BLaER1 (cell line): ENCODE measurements at regions not wholly inside any gene's neighbourhood (a gene's known extent, or its start where the extent isn't known, plus 50 kb on each side); places are given as distances from the start of the nearest gene placed in this dataset.

Experiments
- H3K27ac ChIP-seq: shearing (Covaris generic); formaldehyde crosslinking; 2 replicates; pipeline ENCODE4 v1.8.1; 2022
- H3K27me3 ChIP-seq: shearing (Covaris generic); formaldehyde crosslinking; 2 replicates; pipeline ENCODE4 v1.8.1; 2022
- H3K36me3 ChIP-seq: shearing (Covaris generic); formaldehyde crosslinking; 2 replicates; pipeline ENCODE4 v1.8.1; 2022
- H3K4me1 ChIP-seq: shearing (Covaris generic); formaldehyde crosslinking; 2 replicates; pipeline ENCODE4 v1.8.1; 2022
- H3K4me2 ChIP-seq: shearing (Covaris generic); formaldehyde crosslinking; 2 replicates; pipeline ENCODE4 v1.8.1; 2022
- H3K4me3 ChIP-seq: shearing (Covaris generic); formaldehyde crosslinking; 2 replicates; pipeline ENCODE4 v1.8.1; 2022
- H3K9ac ChIP-seq: shearing (Covaris generic); formaldehyde crosslinking; 2 replicates; pipeline ENCODE4 v1.8.1; 2022
- H3K9me3 ChIP-seq: shearing (Covaris generic); formaldehyde crosslinking; 2 replicates; pipeline ENCODE4 v1.8.1; 2022
- H4K20me1 ChIP-seq: shearing (Covaris generic); formaldehyde crosslinking; 2 replicates; pipeline ENCODE4 v1.8.1; 2022
- Cebpa-rat ChIP-seq: shearing (Covaris generic); IDR thresholded peaks from 2 replicates; pipeline ENCODE4 v1.8.1; 2022

- Histone ChIP-seq H3K4me3 (no peak overlapping the region), H3K36me3 (no peaks in the 10 kb centered on the region), H3K9ac (no peak overlapping the region), H3K9me3 (no peaks in the 10 kb centered on the region), H4K20me1 (no peaks in the 10 kb centered on the region), H3K4me2 (peak overlapping the region; percentile 67), H3K4me1 (peaks cover 64% of the 10 kb centered on the region), H3K27ac (no peak overlapping the region), H3K27me3 (no peaks in the 10 kb centered on the region)
- TF ChIP-seq Cebpa-rat, result no peak
Measured at GRCh38 chr21:43278766-43279577, 110.2 kb downstream of the CRYAA start.

- no peaks in the 10 kb centered on the region for H4K20me1 ChIP-seq
- no peak overlapping the region for H3K4me3 ChIP-seq
- H3K4me1 ChIP-seq, result peaks cover 70% of the 10 kb centered on the region
- no peaks in the 10 kb centered on the region for H3K9me3 ChIP-seq
- TF ChIP-seq Cebpa-rat, result no peak
- no peak overlapping the region for H3K27ac ChIP-seq
- H3K36me3 ChIP-seq, result no peaks in the 10 kb centered on the region
- no peaks in the 10 kb centered on the region for H3K27me3 ChIP-seq
- H3K4me2 ChIP-seq, result peak overlapping the region; percentile 67
- H3K9ac ChIP-seq, result no peak overlapping the region
Measured at GRCh38 chr21:43278359-43278758, 109.6 kb downstream of the CRYAA start.

DNA sequence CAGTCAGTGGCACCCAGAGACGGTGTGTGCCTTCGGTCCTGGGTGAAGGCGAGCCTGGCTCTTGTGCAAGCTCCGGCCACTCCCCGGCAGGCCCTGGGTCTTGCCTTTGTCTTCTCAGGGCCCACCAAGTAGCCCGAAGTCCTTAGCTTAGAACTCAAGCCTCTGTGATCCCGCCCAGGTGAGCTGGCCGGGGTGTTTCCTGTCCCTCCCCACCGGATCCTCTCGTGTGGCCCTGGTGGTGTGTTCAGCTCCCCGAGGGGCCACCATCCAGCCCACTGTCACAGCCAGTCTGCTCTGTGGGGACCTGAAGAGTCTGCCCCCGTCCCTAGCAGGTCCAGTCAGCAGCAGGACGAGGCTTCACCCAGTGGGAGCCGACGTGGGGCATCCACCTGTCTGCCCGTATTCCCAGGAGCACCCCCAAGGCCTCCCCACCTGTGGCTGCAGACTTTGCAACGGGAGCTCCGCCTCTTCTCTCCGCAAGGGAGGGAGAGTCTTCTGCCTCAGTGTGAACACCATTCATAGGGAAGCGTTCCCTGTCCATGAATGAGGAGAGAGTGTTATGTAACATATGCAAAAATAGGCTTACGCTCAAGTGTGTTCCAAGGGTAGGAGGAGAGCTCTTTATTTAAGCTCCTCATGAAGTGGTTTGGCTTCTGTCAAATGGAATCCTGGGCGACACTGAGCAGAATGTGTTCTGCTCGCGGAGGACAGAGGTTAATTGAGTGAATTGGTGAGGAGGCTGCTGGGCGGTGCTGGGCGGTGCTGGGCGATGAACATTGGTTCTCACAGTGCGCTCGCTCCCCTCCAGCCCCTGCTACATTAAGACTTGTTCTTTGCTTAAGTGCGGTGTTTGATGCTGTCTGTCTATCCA, 108.9 kb downstream of the CRYAA start:
- Histone ChIP-seq H3K4me1 (peaks cover 77% of the 10 kb centered on the region), H3K27me3 (no peaks in the 10 kb centered on the region), H3K4me3 (no peak overlapping the region), H3K9ac (no peak overlapping the region), H3K9me3 (no peaks in the 10 kb centered on the region), H3K4me2 (peak overlapping the region; percentile 67), H3K27ac (no peak overlapping the region), H4K20me1 (no peaks in the 10 kb centered on the region), H3K36me3 (no peaks in the 10 kb centered on the region)
- no peak for TF ChIP-seq Cebpa-rat

- Histone ChIP-seq H3K36me3 (no peaks in the 10 kb centered on the region), H3K4me2 (no peak overlapping the region), H3K9me3 (no peaks in the 10 kb centered on the region), H3K27ac (no peak overlapping the region), H3K4me3 (no peak overlapping the region), H3K27me3 (no peaks in the 10 kb centered on the region), H4K20me1 (no peaks in the 10 kb centered on the region), H3K9ac (no peak overlapping the region), H3K4me1 (peaks cover 80% of the 10 kb centered on the region)
- no peak for TF ChIP-seq Cebpa-rat
Measured at GRCh38 chr21:43276811-43277210, 108.0 kb downstream of the CRYAA start.

GRCh38 chr21:43275421-43276211, 106.8 kb downstream of the CRYAA start:
- Histone ChIP-seq H3K4me1 (peaks cover 72% of the 10 kb centered on the region), H3K9me3 (no peaks in the 10 kb centered on the region), H3K4me3 (no peak overlapping the region), H3K27me3 (no peaks in the 10 kb centered on the region), H3K27ac (no peak overlapping the region), H3K36me3 (no peaks in the 10 kb centered on the region), H3K9ac (no peak overlapping the region), H3K4me2 (peak overlapping the region; percentile 68), H4K20me1 (no peaks in the 10 kb centered on the region)
- TF ChIP-seq Cebpa-rat, result no peak

DNA sequence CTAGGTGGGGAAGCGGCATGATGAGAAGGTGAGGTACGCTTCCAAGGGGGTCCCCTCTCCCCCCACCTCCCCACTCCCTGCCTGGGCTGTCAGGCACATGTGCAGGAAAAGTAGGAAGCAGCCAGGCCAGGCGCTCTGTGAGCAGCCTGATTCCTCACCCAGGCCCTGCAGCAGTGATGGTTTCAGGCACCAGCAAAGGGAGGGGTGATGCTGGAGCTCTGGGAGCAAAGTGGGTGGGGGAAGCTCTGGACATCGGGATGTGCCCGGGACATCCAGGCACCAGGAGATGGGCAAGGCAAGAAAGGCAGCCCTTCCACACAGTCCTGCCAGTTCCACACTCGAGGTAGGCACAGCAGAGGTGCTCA, 106.1 kb downstream of the CRYAA start:
- H3K4me2 ChIP-seq, result peak overlapping the region; percentile 68
- no peaks in the 10 kb centered on the region for H4K20me1 ChIP-seq
- H3K4me1 ChIP-seq, result peaks cover 72% of the 10 kb centered on the region
- no peak overlapping the region for H3K9ac ChIP-seq
- H3K9me3 ChIP-seq, result no peaks in the 10 kb centered on the region
- H3K27ac ChIP-seq, result no peak overlapping the region
- no peaks in the 10 kb centered on the region for H3K36me3 ChIP-seq
- no peak for TF ChIP-seq Cebpa-rat
- H3K27me3 ChIP-seq, result no peaks in the 10 kb centered on the region
- no peak overlapping the region for H3K4me3 ChIP-seq

GRCh38 chr21:43274022-43274945, 105.5 kb downstream of the CRYAA start:
- Histone ChIP-seq H3K9me3 (no peaks in the 10 kb centered on the region), H3K36me3 (no peaks in the 10 kb centered on the region), H3K4me2 (peak overlapping the region; percentile 68), H3K27me3 (no peaks in the 10 kb centered on the region), H3K9ac (0 out of 2 replicates have a peak overlapping the region, but pooled peaks have one; percentile 1), H4K20me1 (no peaks in the 10 kb centered on the region), H3K4me1 (peaks cover 74% of the 10 kb centered on the region), H3K4me3 (no peak overlapping the region), H3K27ac (no peak overlapping the region)
- TF ChIP-seq Cebpa-rat, result no peak

- Histone ChIP-seq H3K4me2 (peak overlapping the region; percentile 68), H3K4me3 (no peak overlapping the region), H3K36me3 (no peaks in the 10 kb centered on the region), H3K27ac (no peak overlapping the region), H3K9ac (peak overlapping the region; percentile 1; the same call in 1 of the 2 replicates), H3K9me3 (no peaks in the 10 kb centered on the region), H4K20me1 (no peaks in the 10 kb centered on the region), H3K4me1 (peaks cover 74% of the 10 kb centered on the region), H3K27me3 (no peaks in the 10 kb centered on the region)
- no peak for TF ChIP-seq Cebpa-rat
Measured at GRCh38 chr21:43273708-43274021, 104.9 kb downstream of the CRYAA start.
